ENCODE measurements at regions not wholly inside any gene's neighbourhood (a gene's known extent, or its start where the extent isn't known, plus 50 kb on each side); places are given as distances from the start of the nearest gene placed in this dataset.

DNA sequence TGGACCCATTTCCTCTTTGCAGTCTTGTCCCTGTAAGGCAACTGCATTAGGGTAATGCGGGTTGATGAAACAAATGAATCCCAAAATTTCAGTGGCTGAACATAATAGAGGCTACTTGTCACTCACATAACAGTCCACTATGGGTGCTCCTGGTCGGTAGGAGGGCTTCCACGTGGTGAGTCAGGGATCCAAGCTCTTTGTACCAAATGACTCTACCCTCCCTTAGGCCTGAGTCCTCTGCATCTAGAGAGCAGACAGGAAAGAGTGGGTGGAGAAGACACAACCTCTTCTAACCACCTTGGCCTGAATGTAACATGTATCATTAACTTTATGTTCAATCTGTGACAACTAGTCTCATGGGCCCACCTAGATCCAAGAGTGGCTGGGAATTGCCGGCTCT lies 86.2 kb upstream of the HAAO start:
- Histone ChIP-seq H3F3A (ENCODE audit: low read depth) (no peaks in the 10 kb centered on the region), H3K4me1 (ENCODE audit: insufficient read depth, low read length, poor library complexity, severe bottlenecking) (no peaks in the 10 kb centered on the region), H3K4me2 (ENCODE audit: low read depth, low read length, poor library complexity, severe bottlenecking) (no peak overlapping the region), H3K36me3 (ENCODE audit: insufficient read depth, low read length) (no peaks in the 10 kb centered on the region), H3K4me3 (ENCODE audit: low read length, poor library complexity, severe bottlenecking) (no peak overlapping the region), H3K9me2 (replicated peaks; ENCODE audit: low read depth, low read length) (no peaks in the 10 kb centered on the region), H3K9me3 (ENCODE audit: insufficient read depth, low read depth, low read length) (no peaks in the 10 kb centered on the region), H3K9ac (ENCODE audit: low read depth, low read length, poor library complexity, severe bottlenecking) (no peak overlapping the region), H2AFZ (ENCODE audit: low read length) (no peak overlapping the region), H4K20me1 (ENCODE audit: insufficient read depth, low read length, poor library complexity, severe bottlenecking) (no peaks in the 10 kb centered on the region), H3K27me3 (ENCODE audit: insufficient read depth, low read length, poor library complexity, severe bottlenecking) (no peaks in the 10 kb centered on the region), H3K79me2 (ENCODE audit: insufficient read depth, low read length) (no peaks in the 10 kb centered on the region)
- TF ChIP-seq EZH2phosphoT487 (IDR thresholded peaks at IDR 0.05; ENCODE audit: borderline replicate concordance) = no peak

GRCh38 chr2:42877936-42878335 lies 85.6 kb upstream of the HAAO start:
- H3F3A ChIP-seq (ENCODE audit: low read depth) = no peaks in the 10 kb centered on the region
- no peaks in the 10 kb centered on the region for H3K27me3 ChIP-seq (ENCODE audit: insufficient read depth, low read length, poor library complexity, severe bottlenecking)

DNA sequence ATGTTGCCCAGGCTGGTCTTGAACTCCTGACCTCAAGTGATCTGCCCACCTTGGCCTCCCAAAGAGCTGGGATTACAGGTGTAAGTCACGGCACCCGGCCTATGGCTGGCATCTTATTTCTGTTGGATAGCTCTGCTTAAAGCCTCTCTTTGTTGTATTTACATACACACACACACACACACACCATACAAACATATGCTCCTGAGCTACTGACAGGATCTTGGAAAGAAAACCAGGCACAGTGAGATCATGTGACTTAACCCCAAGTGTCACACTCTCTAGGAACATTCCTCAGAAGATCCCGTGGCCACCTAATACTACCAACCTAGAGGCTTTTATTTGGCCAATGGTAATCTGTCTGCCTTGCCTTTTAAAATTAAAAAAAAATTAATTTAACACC lies 85.1 kb upstream of the HAAO start:
- H3K79me2 ChIP-seq (ENCODE audit: insufficient read depth, low read length) = no peaks in the 10 kb centered on the region
- H3K9me3 ChIP-seq (ENCODE audit: insufficient read depth, low read depth, low read length) = no peaks in the 10 kb centered on the region
- no peak overlapping the region for H3K4me3 ChIP-seq (ENCODE audit: low read length, poor library complexity, severe bottlenecking)
- H3K9ac ChIP-seq (ENCODE audit: low read depth, low read length, poor library complexity, severe bottlenecking) = no peak overlapping the region
- H2AFZ ChIP-seq (ENCODE audit: low read length) = no peak overlapping the region
- TF ChIP-seq, protein P1, sequence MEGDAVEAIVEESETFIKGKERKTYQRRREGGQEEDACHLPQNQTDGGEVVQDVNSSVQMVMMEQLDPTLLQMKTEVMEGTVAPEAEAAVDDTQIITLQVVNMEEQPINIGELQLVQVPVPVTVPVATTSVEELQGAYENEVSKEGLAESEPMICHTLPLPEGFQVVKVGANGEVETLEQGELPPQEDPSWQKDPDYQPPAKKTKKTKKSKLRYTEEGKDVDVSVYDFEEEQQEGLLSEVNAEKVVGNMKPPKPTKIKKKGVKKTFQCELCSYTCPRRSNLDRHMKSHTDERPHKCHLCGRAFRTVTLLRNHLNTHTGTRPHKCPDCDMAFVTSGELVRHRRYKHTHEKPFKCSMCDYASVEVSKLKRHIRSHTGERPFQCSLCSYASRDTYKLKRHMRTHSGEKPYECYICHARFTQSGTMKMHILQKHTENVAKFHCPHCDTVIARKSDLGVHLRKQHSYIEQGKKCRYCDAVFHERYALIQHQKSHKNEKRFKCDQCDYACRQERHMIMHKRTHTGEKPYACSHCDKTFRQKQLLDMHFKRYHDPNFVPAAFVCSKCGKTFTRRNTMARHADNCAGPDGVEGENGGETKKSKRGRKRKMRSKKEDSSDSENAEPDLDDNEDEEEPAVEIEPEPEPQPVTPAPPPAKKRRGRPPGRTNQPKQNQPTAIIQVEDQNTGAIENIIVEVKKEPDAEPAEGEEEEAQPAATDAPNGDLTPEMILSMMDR (conservative IDR thresholded peaks at IDR 0.05; ENCODE audit: low read length) = no peak
- TF ChIP-seq EZH2phosphoT487 (IDR thresholded peaks at IDR 0.05; ENCODE audit: borderline replicate concordance) = no peak
- H3K4me1 ChIP-seq (ENCODE audit: insufficient read depth, low read length, poor library complexity, severe bottlenecking) = no peaks in the 10 kb centered on the region
- no peaks in the 10 kb centered on the region for H3F3A ChIP-seq (ENCODE audit: low read depth)
- H3K36me3 ChIP-seq (ENCODE audit: insufficient read depth, low read length) = no peaks in the 10 kb centered on the region
- no peaks in the 10 kb centered on the region for H3K27me3 ChIP-seq (ENCODE audit: insufficient read depth, low read length, poor library complexity, severe bottlenecking)
- H3K4me2 ChIP-seq (ENCODE audit: low read depth, low read length, poor library complexity, severe bottlenecking) = no peak overlapping the region
- no peaks in the 10 kb centered on the region for H4K20me1 ChIP-seq (ENCODE audit: insufficient read depth, low read length, poor library complexity, severe bottlenecking)
- H3K9me2 ChIP-seq (replicated peaks; ENCODE audit: low read depth, low read length) = no peaks in the 10 kb centered on the region

More at GRCh38 chr2:42877936-42878335, 85.6 kb upstream of the HAAO start:
- H3K9me2 ChIP-seq (replicated peaks; ENCODE audit: low read depth, low read length) = no peaks in the 10 kb centered on the region
- no peak overlapping the region for H2AFZ ChIP-seq (ENCODE audit: low read length)
- no peak for TF ChIP-seq EZH2phosphoT487 (IDR thresholded peaks at IDR 0.05; ENCODE audit: borderline replicate concordance)
- TF ChIP-seq, protein P1 (conservative IDR thresholded peaks at IDR 0.05; ENCODE audit: low read length) = no peak
- H3K9ac ChIP-seq (ENCODE audit: low read depth, low read length, poor library complexity, severe bottlenecking) = no peak overlapping the region
- no peaks in the 10 kb centered on the region for H3K36me3 ChIP-seq (ENCODE audit: insufficient read depth, low read length)
- no peaks in the 10 kb centered on the region for H3K9me3 ChIP-seq (ENCODE audit: insufficient read depth, low read depth, low read length)
- no peak overlapping the region for H3K4me2 ChIP-seq (ENCODE audit: low read depth, low read length, poor library complexity, severe bottlenecking)
- H3K4me1 ChIP-seq (ENCODE audit: insufficient read depth, low read length, poor library complexity, severe bottlenecking) = no peaks in the 10 kb centered on the region
- no peak overlapping the region for H3K4me3 ChIP-seq (ENCODE audit: low read length, poor library complexity, severe bottlenecking)
- H3K79me2 ChIP-seq (ENCODE audit: insufficient read depth, low read length) = no peaks in the 10 kb centered on the region
- no peaks in the 10 kb centered on the region for H4K20me1 ChIP-seq (ENCODE audit: insufficient read depth, low read length, poor library complexity, severe bottlenecking)

DNA sequence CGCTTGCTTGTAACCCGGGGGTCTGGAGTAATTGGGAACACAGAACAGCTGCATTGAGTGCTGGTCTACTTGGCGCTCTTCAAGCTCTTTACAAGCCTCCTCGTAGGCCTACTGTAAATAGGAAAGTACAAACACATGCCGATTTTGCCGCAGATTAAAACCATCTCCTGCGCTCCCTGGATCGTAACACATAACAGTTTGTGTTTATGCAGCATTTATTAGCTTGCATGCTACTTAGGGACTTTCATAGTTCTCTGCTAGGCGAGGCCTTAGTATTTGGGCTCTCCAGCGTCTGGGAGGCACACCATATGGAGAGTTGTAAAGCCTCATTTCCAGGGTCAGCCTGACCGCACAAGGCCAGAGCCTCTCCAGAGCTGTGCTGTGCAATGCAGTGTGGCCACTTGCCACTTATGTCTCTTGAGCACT lies 84.0 kb upstream of the HAAO start:
- H3K9me3 ChIP-seq (ENCODE audit: insufficient read depth, low read depth, low read length) = no peaks in the 10 kb centered on the region
- no peak overlapping the region for H3K4me2 ChIP-seq (ENCODE audit: low read depth, low read length, poor library complexity, severe bottlenecking)
- H3F3A ChIP-seq (ENCODE audit: low read depth) = no peaks in the 10 kb centered on the region
- H2AFZ ChIP-seq (ENCODE audit: low read length) = no peak overlapping the region
- H3K27me3 ChIP-seq (ENCODE audit: insufficient read depth, low read length, poor library complexity, severe bottlenecking) = no peaks in the 10 kb centered on the region
- H3K36me3 ChIP-seq (ENCODE audit: insufficient read depth, low read length) = no peaks in the 10 kb centered on the region
- TF ChIP-seq, protein P1 (conservative IDR thresholded peaks at IDR 0.05; ENCODE audit: low read length) = no peak
- TF ChIP-seq EZH2phosphoT487 (IDR thresholded peaks at IDR 0.05; ENCODE audit: borderline replicate concordance) = no peak
- H3K9me2 ChIP-seq (replicated peaks; ENCODE audit: low read depth, low read length) = no peaks in the 10 kb centered on the region
- H3K9ac ChIP-seq (ENCODE audit: low read depth, low read length, poor library complexity, severe bottlenecking) = no peak overlapping the region
- no peak overlapping the region for H3K4me3 ChIP-seq (ENCODE audit: low read length, poor library complexity, severe bottlenecking)
- no peaks in the 10 kb centered on the region for H3K79me2 ChIP-seq (ENCODE audit: insufficient read depth, low read length)
- H4K20me1 ChIP-seq (ENCODE audit: insufficient read depth, low read length, poor library complexity, severe bottlenecking) = no peaks in the 10 kb centered on the region
- H3K4me1 ChIP-seq (ENCODE audit: insufficient read depth, low read length, poor library complexity, severe bottlenecking) = no peaks in the 10 kb centered on the region

Data from Loucy (cell line).